ENCODE measurements at regions not wholly inside any gene's neighbourhood (a gene's known extent, or its start where the extent isn't known, plus 50 kb on each side); places are given as distances from the start of the nearest gene placed in this dataset.

DNA sequence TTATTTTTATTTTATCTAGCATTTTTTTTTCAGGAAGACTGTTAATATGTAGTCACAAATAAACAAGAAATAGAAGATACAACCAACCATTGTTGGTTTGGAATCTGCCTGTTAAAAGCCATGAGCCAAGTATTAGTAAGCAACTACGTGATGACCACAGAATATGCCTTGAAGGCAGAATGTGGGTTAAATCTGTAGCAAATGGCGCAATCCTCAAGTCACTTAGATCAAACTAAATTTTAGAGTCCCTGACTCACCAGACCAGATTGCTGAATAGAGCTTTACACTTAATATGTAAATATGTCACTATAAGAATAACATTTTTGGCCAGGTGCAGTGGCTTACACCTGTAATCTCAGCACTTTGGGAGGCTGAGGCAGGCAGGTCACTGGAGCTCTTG lies 800.1 kb upstream of the CITED2 start:
- TF ChIP-seq EZH2 (optimal IDR thresholded peaks at IDR 0.05; ENCODE audit: low read depth, low read length): no peak
- TF ChIP-seq CTCF (IDR thresholded peaks at IDR 0.05; ENCODE audit: low read length): no peak
- no peak for TF ChIP-seq EZH2phosphoT487 (IDR thresholded peaks at IDR 0.05; ENCODE audit: low read length)
